Osteocyte (in vitro differentiated cells): ENCODE measurements at regions not wholly inside any gene's neighbourhood (a gene's known extent, or its start where the extent isn't known, plus 50 kb on each side); places are given as distances from the start of the nearest gene placed in this dataset.

Experiments
- DNase-seq: peaks from one replicate; pipeline ENCODE4 v3.0.0; 2021; ENCODE audit warnings: mixed read lengths; ENCODE audit not compliant: unreplicated experiment; ENCODE audit errors: extremely low spot score
- H3K27ac Mint-ChIP-seq: one replicate; pipeline ENCODE4 v1.8.0; 2021; ENCODE audit warnings: mild to moderate bottlenecking, mixed read lengths; ENCODE audit not compliant: unreplicated experiment
- H3K27me3 Mint-ChIP-seq: one replicate; pipeline ENCODE4 v1.8.0; 2021; ENCODE audit warnings: mixed read lengths; ENCODE audit not compliant: unreplicated experiment
- H3K36me3 Mint-ChIP-seq: one replicate; pipeline ENCODE4 v1.8.0; 2021; ENCODE audit warnings: mixed read lengths; ENCODE audit not compliant: unreplicated experiment
- H3K4me1 Mint-ChIP-seq: one replicate; pipeline ENCODE4 v1.8.0; 2021; ENCODE audit warnings: mixed read lengths; ENCODE audit not compliant: unreplicated experiment
- H3K4me3 Mint-ChIP-seq: one replicate; pipeline ENCODE4 v1.8.0; 2021; ENCODE audit warnings: mild to moderate bottlenecking, moderate library complexity, mixed read lengths; ENCODE audit not compliant: unreplicated experiment
- H3K9me3 Mint-ChIP-seq: one replicate; pipeline ENCODE4 v1.8.0; 2021; ENCODE audit warnings: mixed read lengths; ENCODE audit not compliant: unreplicated experiment
- CTCF ChIP-seq: fragments of 200-600 bp; sonication (generic); IDR thresholded peaks from 2 replicates; pipeline ENCODE4 v1.5.0; 2021; ENCODE audit warnings: antibody characterized with exemption, mild to moderate bottlenecking, moderate library complexity

GRCh38 chr9:107214915-107215314, 68.2 kb upstream of the RAD23B start:
- H3K4me1 Mint-ChIP-seq: peaks cover 26% of the 10 kb centered on the region
- no peak overlapping the region for H3K4me3 Mint-ChIP-seq
- H3K27ac Mint-ChIP-seq: peak overlapping the region; percentile 70
- no peak for TF ChIP-seq CTCF
- no peaks in the 10 kb centered on the region for H3K36me3 Mint-ChIP-seq
- no peaks in the 10 kb centered on the region for H3K27me3 Mint-ChIP-seq
- DNase-seq: no peak
- H3K9me3 Mint-ChIP-seq: no peaks in the 10 kb centered on the region

GRCh38 chr9:107215381-107215780, 67.7 kb upstream of the RAD23B start:
- Mint-ChIP-seq H3K9me3 (no peaks in the 10 kb centered on the region), H3K27me3 (no peaks in the 10 kb centered on the region), H3K36me3 (no peaks in the 10 kb centered on the region), H3K27ac (peak overlapping the region; percentile 4), H3K4me1 (peaks cover 26% of the 10 kb centered on the region), H3K4me3 (no peak overlapping the region)
- no peak for TF ChIP-seq CTCF
- no peak for DNase-seq

- no peak overlapping the region for H3K4me3 Mint-ChIP-seq
- H3K27me3 Mint-ChIP-seq: no peaks in the 10 kb centered on the region
- H3K27ac Mint-ChIP-seq: no peak overlapping the region
- H3K36me3 Mint-ChIP-seq: no peaks in the 10 kb centered on the region
- H3K4me1 Mint-ChIP-seq: peaks cover 28% of the 10 kb centered on the region
- no peak for DNase-seq
- H3K9me3 Mint-ChIP-seq: no peaks in the 10 kb centered on the region
- no peak for TF ChIP-seq CTCF
Observed at GRCh38 chr9:107216329-107216728, 66.8 kb upstream of the RAD23B start.

GRCh38 chr9:107218829-107219485, 64.1 kb upstream of the RAD23B start:
- Mint-ChIP-seq H3K27me3 (no peaks in the 10 kb centered on the region), H3K36me3 (no peaks in the 10 kb centered on the region), H3K9me3 (no peaks in the 10 kb centered on the region), H3K4me1 (peaks cover 37% of the 10 kb centered on the region), H3K4me3 (no peak overlapping the region), H3K27ac (no peak overlapping the region)
- no peak for DNase-seq
- TF ChIP-seq CTCF: no peak

GRCh38 chr9:107219486-107220077, 63.5 kb upstream of the RAD23B start:
- no peak for DNase-seq
- Mint-ChIP-seq H3K27me3 (no peaks in the 10 kb centered on the region), H3K4me3 (no peak overlapping the region), H3K36me3 (no peaks in the 10 kb centered on the region), H3K4me1 (peaks cover 38% of the 10 kb centered on the region), H3K9me3 (no peaks in the 10 kb centered on the region), H3K27ac (no peak overlapping the region)
- TF ChIP-seq CTCF: no peak
